HG03280 (cell line): ENCODE measurements at regions not wholly inside any gene's neighbourhood (a gene's known extent, or its start where the extent isn't known, plus 50 kb on each side); places are given as distances from the start of the nearest gene placed in this dataset.

Experiments used
- ATAC-seq: cut with Tn5 transposase; IDR thresholded peaks from one replicate; pipeline ENCODE4 v1.9.1; 2021; ENCODE audit warnings: mild to moderate bottlenecking, moderate library complexity; ENCODE audit not compliant: unreplicated experiment

- ATAC-seq: no peak
Observed at GRCh38 chr12:107610021-107610859, 75.4 kb upstream of the PWP1 start.

DNA sequence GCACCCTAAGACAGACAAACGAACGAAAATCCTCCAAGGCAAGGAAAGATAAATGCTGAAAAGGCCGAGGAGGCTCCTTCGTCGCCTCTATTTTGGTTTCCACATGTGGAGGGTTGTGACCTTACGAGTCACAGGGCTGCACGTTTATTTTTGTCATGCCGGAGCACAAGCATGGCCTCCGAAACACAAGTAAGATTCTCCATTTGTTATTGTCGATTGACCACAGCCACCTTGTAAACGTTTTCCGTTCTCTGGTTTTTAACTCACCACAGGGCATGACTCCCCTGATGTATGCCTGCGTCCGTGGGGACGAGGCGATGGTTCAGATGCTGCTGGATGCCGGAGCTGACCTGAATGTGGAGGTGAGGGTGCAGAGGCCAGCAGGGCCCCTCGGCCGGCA, 73.1 kb upstream of the PWP1 start:
- no peak for ATAC-seq

DNA sequence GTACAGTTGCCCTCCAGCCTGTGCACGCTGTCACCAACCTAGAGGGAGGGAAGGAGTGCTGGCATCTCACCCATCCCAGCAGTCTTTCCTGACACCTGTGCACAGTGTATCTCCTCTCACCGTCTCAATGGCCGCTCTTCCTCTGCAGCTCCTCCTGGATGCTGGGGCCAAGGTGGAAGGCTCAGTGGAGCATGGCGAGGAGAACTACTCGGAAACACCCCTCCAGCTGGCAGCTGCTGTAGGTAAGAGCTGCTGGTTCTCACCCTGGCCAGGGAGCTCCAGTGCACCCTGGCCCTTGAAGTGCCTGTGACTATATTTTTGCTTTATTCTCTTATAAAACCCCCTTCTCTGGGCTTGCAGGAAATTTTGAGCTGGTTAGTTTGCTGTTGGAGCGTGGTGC, 68.7 kb upstream of the PWP1 start:
- ATAC-seq: no peak

DNA sequence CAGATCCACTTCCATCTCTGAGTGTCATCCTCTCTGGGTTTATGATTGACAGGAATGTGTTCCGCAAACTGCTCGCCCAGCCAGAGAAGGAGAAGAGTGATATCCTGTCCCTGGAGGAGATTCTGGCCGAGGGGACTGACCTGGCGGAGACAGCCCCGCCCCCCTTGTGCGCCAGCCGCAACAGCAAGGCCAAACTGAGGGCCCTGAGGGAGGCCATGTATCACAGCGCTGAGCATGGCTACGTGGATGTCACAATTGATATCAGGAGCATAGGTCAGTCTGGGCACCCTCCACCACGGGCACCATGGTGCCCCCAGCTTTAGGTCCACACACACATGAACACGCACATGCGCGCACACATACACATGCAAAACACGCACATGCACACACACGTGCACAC, 67.5 kb upstream of the PWP1 start:
- ATAC-seq: no peak

DNA sequence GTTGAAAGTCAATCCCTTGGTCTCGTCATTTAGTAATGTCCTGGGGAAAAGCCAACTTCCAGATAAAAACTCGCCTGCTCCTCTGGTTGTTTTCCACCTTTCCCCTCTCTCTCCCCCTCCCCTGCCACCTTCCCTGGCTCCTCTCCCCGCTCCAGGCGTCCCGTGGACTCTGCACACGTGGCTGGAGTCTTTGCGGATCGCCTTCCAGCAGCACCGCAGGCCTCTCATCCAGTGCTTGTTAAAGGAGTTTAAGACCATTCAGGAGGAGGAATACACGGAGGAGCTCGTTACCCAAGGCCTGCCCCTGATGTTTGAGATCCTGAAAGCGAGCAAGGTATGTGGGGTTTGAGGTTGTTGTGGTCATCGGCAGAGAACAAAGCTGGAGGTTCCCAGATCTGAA, 65.8 kb upstream of the PWP1 start:
- no peak for ATAC-seq

GRCh38 chr12:107622001-107622400, 63.6 kb upstream of the PWP1 start:
- ATAC-seq: no peak

DNA sequence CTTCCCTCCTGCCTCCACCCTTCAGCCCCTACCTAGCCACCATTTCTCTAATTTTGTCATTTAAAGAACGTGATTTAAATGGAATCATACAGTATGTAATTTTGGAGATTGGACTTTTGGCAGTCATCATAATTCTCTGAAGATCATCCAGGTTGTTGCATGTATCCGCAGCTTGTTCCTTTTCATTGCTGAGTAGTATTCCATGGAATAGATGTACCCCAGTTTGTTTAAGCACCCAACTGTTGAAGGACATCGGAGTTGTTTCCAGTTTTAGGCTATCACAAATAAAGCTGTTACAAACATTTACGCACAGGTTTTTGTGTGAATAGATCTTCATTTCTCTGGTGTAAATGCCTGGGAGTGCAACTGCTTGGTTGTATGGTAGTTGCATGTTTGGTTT, 61.1 kb upstream of the PWP1 start:
- ATAC-seq: no peak

- no peak for ATAC-seq
Observed at GRCh38 chr12:107631715-107632114, 53.9 kb upstream of the PWP1 start.

DNA sequence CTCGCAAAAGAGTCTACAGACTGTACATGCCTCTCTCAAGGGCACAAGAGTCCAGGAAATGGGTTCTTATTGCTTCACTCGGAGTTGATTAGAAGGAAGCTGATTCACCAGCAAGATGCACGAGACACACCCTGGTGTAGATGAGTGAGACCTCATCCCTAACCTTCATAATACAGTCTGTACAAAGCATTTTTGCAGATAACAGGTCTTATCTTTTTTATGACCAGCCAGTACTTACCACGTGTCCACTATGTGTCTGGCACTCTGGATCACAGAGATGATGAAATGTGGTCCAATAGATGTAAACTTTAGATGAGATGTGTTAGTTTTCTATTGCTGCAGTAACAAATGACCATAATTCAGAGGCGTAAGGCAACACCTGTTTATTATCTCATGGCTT, 53.4 kb upstream of the PWP1 start:
- ATAC-seq: no peak

DNA sequence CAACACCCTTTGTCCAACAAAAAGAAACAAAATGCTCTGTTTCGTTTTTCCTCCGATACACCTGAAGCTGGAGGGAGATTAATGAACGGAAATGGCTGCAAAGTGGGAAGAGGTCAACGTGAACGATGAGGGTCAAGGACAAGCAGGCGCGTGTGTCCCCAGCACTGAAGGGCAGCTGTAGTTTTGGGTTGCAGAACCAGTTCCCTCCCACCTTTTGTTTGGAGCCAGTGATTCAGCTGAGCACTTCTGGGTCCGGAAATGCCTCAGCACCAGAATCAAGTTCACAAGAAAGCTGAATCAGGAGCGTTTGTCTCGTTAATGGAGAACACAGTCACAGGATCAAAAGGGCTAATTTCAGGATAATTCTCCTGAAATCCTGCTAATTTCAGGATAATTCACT, 51.1 kb upstream of the PWP1 start:
- no peak for ATAC-seq

- ATAC-seq: no peak
Observed at GRCh38 chr12:107635139-107635538, 50.5 kb upstream of the PWP1 start.
